ENCODE measurements at regions not wholly inside any gene's neighbourhood (a gene's known extent, or its start where the extent isn't known, plus 50 kb on each side); places are given as distances from the start of the nearest gene placed in this dataset.

- Histone ChIP-seq H3K27ac (ENCODE audit: extremely low read length, insufficient read depth, low read length) (no peak overlapping the region), H2AFZ (ENCODE audit: low read length) (no peak overlapping the region), H3K36me3 (replicated peaks in 1 of 2; ENCODE audit: control insufficient read depth in 1 of 2, insufficient read depth in 2 of 2, low read length in 2 of 2) (no peaks in the 10 kb centered on the region), H3K4me2 (ENCODE audit: low read depth, low read length) (no peak overlapping the region), H3K4me1 (ENCODE audit: insufficient read depth, low read length) (no peaks in the 10 kb centered on the region), H3K79me2 (ENCODE audit: insufficient read depth, low read length) (no peaks in the 10 kb centered on the region), H3K9ac (ENCODE audit: insufficient read depth, low read depth, low read length) (no peak overlapping the region), H3K9me3 (ENCODE audit: low read length) (no peaks in the 10 kb centered on the region), H3K4me3 (replicated peaks in 1 of 3; ENCODE audit: insufficient read depth in 1 of 3, low read depth in 2 of 3, low read length in 3 of 3) (no peak overlapping the region), H3K27me3 (ENCODE audit: control insufficient read depth in 1 of 2, insufficient read depth in 2 of 2, low read length in 2 of 2) (peaks cover 3 to 15% of the 10 kb centered on the region in 2 experiments; a peak in 2 of 5 replicates), H4K20me1 (ENCODE audit: insufficient read depth, low read length) (no peaks in the 10 kb centered on the region)
- in situ Hi-C loops (cut with HindIII; ENCODE audit: extremely low pct_ligation_motif_present, low pct_unique_long_range_greater_than_20kb) (no loop called here), intact Hi-C loops (cut with micrococcal nuclease; ENCODE audit: unreplicated experiment) (no loop called here)
- 27% methylated on average over 8 of the region's 12 CpGs for WGBS (ENCODE audit: low lambda C conversion rate)
- FAIRE-seq (no peak), ATAC-seq (no peak), DNase-seq (ENCODE audit: low spot score) (no peak)
- ChIA-PET POLR2A (no interaction called here), CTCF (ENCODE audit: low intra/inter-chr PET ratio, low total read pairs) (no interaction called here)
- no TSS peak for BruUV-seq (replicated peaks)
- TF ChIP-seq MED8 (CRISPR knock-in tag; IDR thresholded peaks at IDR 0.05; ENCODE audit: insufficient replicate concordance) (no peak), NCOA2 (CRISPR knock-in tag; IDR thresholded peaks at IDR 0.05) (no peak), ZKSCAN5 (CRISPR knock-in tag; IDR thresholded peaks at IDR 0.05) (no peak), FOXM1 (CRISPR knock-in tag; IDR thresholded peaks at IDR 0.05) (no peak), RELA (CRISPR knock-in tag; IDR thresholded peaks at IDR 0.05) (no peak), ZNF318 (CRISPR knock-in tag; IDR thresholded peaks at IDR 0.05) (no peak), GMEB2 (CRISPR knock-in tag; IDR thresholded peaks at IDR 0.05; ENCODE audit: low read depth) (no peak), THAP7 (CRISPR knock-in tag; IDR thresholded peaks at IDR 0.05) (no peak), CREB3 (CRISPR knock-in tag; IDR thresholded peaks at IDR 0.05) (no peak), ZNF781 (CRISPR knock-in tag; IDR thresholded peaks at IDR 0.05; ENCODE audit: borderline replicate concordance, not compliant biosample characterization) (no peak), POLR2AphosphoS2 (IDR thresholded peaks at IDR 0.05; ENCODE audit: low read depth, low read length) (no peak), ZNF460 (CRISPR knock-in tag; IDR thresholded peaks at IDR 0.05; ENCODE audit: borderline replicate concordance) (no peak), PAF1 (CRISPR knock-in tag; IDR thresholded peaks at IDR 0.05) (no peak), ZBTB1 (CRISPR knock-in tag; IDR thresholded peaks at IDR 0.05; ENCODE audit: borderline replicate concordance) (no peak), CHD4 (IDR thresholded peaks at IDR 0.05; ENCODE audit: borderline replicate concordance, low read length) (no peak), ZKSCAN1 (IDR thresholded peaks at IDR 0.05; ENCODE audit: low read length) (no peak)
Measured at GRCh38 chr6:165949324-165949723, 218.3 kb downstream of the TBXT start.
